ENCODE measurements at regions not wholly inside any gene's neighbourhood (a gene's known extent, or its start where the extent isn't known, plus 50 kb on each side); places are given as distances from the start of the nearest gene placed in this dataset.

DNA sequence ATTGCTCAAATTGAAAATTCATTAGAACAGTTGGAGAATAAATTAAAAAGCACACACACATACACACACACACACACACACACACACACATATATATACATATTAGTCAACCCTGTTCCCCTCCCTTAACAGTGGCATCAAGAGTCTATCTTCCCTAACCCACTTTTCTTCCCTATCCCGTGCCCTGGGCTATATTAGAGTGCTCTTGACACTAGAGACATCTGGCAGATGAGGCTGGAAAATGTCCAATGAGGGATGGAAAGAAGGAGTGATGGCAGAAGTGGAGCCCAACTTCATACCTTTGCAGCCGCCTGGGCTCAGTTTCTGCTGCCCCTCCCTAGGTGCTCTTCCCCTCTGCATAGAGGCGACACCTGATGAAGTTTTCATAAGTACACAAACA is 172.4 kb upstream of the NUDT4 start:
- no peaks in the 10 kb centered on the region for H3K36me3 ChIP-seq (ENCODE audit: insufficient read depth, low read length)
- H3K4me1 ChIP-seq (ENCODE audit: insufficient read depth, low read length) = no peaks in the 10 kb centered on the region
- H3K9me3 ChIP-seq (ENCODE audit: insufficient read depth, low read depth, low read length) = no peaks in the 10 kb centered on the region
- H3K27me3 ChIP-seq (ENCODE audit: insufficient read depth, low read length) = no peaks in the 10 kb centered on the region
- no peak overlapping the region for H3K27ac ChIP-seq (ENCODE audit: low read depth, low read length)
- no peak overlapping the region for H3K4me3 ChIP-seq (ENCODE audit: low read length)
- H3K9ac ChIP-seq (ENCODE audit: low read depth, low read length) = no peak overlapping the region
- WGBS = 87% methylated on average over 3 of the region's 3 CpGs

DNA sequence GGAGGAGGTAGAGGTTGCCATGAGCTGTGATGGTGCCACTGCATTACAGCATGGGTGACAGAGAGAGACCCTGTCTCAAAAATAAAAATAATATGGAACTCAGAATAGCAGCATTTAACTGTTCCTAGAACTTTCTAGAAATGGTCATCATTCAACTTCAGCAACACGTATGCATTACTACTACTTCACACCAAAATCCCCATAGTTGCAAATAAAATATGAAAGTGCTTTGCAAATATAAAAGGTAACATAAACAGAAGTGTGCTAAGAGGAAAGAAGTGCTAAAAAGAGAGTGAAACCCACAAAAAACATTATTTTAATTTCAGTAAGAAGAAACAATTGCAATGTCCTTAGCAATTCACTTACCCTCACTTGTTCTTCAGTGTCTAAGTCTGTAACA is 169.7 kb upstream of the NUDT4 start:
- no peak overlapping the region for H3K27ac ChIP-seq (ENCODE audit: low read depth, low read length)
- WGBS = 100% methylated on average over 1 of the region's 1 CpG
- no peak overlapping the region for H3K9ac ChIP-seq (ENCODE audit: low read depth, low read length)
- no peaks in the 10 kb centered on the region for H3K4me1 ChIP-seq (ENCODE audit: insufficient read depth, low read length)
- no peaks in the 10 kb centered on the region for H3K27me3 ChIP-seq (ENCODE audit: insufficient read depth, low read length)
- no peaks in the 10 kb centered on the region for H3K9me3 ChIP-seq (ENCODE audit: insufficient read depth, low read depth, low read length)
- no peaks in the 10 kb centered on the region for H3K36me3 ChIP-seq (ENCODE audit: insufficient read depth, low read length)
- H3K4me3 ChIP-seq (ENCODE audit: low read length) = no peak overlapping the region

DNA sequence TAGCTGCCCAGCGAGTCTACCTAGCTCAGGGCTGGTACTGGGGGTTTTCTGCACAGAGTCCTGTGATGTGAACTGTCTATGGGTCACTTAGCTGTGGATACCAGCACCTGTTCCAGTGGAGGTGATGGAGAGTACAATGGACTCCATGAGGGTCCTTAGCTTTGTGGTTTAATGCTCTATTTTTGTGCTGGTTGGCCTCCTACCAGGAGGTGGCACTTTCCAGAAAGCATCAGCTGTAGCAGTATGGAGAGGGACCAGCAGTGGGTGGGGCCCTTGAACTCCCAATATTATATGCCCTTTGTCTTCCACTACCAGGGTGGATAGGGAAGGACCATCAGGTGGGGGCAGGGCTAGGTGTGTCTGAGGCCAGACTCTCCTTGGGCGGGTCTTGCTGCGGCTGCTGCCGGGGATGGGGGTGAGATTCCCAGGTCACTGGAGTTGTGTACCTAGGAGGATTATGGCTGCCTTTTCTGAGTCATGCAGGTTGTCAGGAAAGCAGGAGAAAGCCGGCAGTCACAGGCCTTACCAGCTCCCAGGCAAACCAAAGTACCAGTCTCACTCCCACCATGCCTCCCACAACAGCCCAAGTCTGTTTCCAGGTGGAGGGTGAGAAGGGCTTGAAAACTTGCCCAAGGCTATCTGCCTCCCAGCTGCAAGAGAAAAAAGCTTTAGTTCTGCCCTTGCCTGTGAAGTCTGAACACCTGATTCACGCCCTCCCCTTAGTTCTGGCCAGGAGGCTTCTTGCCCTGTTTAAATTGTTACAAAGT is 163.0 kb upstream of the NUDT4 start:
- H3K9ac ChIP-seq (ENCODE audit: low read depth, low read length) = no peak overlapping the region
- no peak overlapping the region for H3K4me3 ChIP-seq (ENCODE audit: low read length)
- no peaks in the 10 kb centered on the region for H3K27me3 ChIP-seq (ENCODE audit: insufficient read depth, low read length)
- no peak overlapping the region for H3K27ac ChIP-seq (ENCODE audit: low read depth, low read length)
- no peaks in the 10 kb centered on the region for H3K9me3 ChIP-seq (ENCODE audit: insufficient read depth, low read depth, low read length)
- H3K4me1 ChIP-seq (ENCODE audit: insufficient read depth, low read length) = peaks cover 1% of the 10 kb centered on the region
- H3K36me3 ChIP-seq (ENCODE audit: insufficient read depth, low read length) = no peaks in the 10 kb centered on the region
- WGBS = 74% methylated on average over 5 of the region's 6 CpGs

DNA sequence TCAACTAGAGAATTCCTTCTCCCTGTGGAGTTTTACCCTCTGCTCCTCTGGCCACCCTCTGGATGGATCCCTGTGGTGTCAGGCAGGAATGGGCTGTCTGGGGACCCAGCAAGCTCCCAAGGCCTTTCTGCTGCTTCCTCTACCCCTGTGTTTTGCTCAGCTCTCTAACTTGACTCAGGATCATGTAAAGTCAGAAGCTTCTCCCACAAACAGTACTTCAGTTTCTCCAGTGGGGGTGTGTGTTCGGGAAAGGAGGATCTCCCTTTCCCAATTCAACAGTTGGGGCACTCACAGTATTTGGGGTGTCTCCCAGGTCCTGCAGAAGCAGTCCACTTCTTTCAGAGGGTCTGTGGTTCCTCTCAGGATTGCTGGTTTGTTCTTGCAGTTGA is 162.4 kb upstream of the NUDT4 start:
- no peak overlapping the region for H3K27ac ChIP-seq (ENCODE audit: low read depth, low read length)
- no peak overlapping the region for H3K4me3 ChIP-seq (ENCODE audit: low read length)
- no peak overlapping the region for H3K9ac ChIP-seq (ENCODE audit: low read depth, low read length)
- peaks cover 5% of the 10 kb centered on the region for H3K4me1 ChIP-seq (ENCODE audit: insufficient read depth, low read length)
- 100% methylated on average over 1 of the region's 1 CpG for WGBS
- H3K36me3 ChIP-seq (ENCODE audit: insufficient read depth, low read length) = no peaks in the 10 kb centered on the region
- H3K9me3 ChIP-seq (ENCODE audit: insufficient read depth, low read depth, low read length) = no peaks in the 10 kb centered on the region
- no peaks in the 10 kb centered on the region for H3K27me3 ChIP-seq (ENCODE audit: insufficient read depth, low read length)

DNA sequence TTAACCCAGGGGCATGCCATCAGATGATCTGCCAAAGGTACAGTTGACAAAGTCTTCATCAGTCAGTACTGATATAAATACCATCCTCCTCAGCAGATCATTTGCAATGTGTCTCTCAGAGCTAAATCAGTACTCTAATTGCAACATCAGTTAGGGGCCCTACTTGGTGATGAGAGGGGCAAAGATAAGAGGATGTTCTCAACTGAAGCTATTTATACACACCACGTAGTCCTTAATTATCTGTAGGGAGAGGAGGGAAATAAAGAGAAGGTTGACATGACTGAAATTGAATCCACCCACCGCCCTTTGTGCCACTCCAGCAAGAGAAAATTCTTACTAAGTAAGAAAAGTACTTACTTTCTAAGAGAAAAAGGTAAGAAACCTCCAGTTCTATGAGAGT is 157.8 kb upstream of the NUDT4 start:
- WGBS = no CpG with 5 or more reads among the region's 2 CpGs
- Histone ChIP-seq H3K9me3 (ENCODE audit: insufficient read depth, low read depth, low read length) (no peaks in the 10 kb centered on the region), H3K4me3 (ENCODE audit: low read length) (no peak overlapping the region), H3K4me1 (ENCODE audit: insufficient read depth, low read length) (peaks cover 11% of the 10 kb centered on the region), H3K27me3 (ENCODE audit: insufficient read depth, low read length) (no peaks in the 10 kb centered on the region), H3K27ac (ENCODE audit: low read depth, low read length) (no peak overlapping the region), H3K36me3 (ENCODE audit: insufficient read depth, low read length) (no peaks in the 10 kb centered on the region), H3K9ac (ENCODE audit: low read depth, low read length) (no peak overlapping the region)

DNA sequence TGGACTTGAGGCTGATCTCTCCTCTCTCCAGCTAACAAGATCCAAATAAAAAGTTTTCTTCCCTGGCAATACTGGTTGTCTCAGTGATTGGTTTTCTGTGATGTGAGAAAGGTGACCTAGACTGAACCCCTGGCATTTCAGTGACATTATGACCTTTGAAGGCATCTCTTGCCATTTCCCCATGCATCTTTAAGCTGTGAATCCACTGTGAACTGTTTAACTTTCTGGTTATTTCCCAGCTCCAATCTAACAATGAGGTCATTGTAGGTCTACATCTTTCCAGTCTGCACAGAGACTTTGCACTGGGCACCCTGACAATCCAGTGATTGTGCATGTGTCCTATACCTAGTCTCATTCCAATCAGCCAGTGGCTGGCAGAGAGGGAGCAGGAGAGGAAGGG is 155.9 kb upstream of the NUDT4 start:
- no peak overlapping the region for H3K27ac ChIP-seq (ENCODE audit: low read depth, low read length)
- no peak overlapping the region for H3K4me3 ChIP-seq (ENCODE audit: low read length)
- H3K36me3 ChIP-seq (ENCODE audit: insufficient read depth, low read length) = no peaks in the 10 kb centered on the region
- no peaks in the 10 kb centered on the region for H3K9me3 ChIP-seq (ENCODE audit: insufficient read depth, low read depth, low read length)
- no peak overlapping the region for H3K9ac ChIP-seq (ENCODE audit: low read depth, low read length)
- H3K4me1 ChIP-seq (ENCODE audit: insufficient read depth, low read length) = peaks cover 11% of the 10 kb centered on the region
- H3K27me3 ChIP-seq (ENCODE audit: insufficient read depth, low read length) = no peaks in the 10 kb centered on the region

DNA sequence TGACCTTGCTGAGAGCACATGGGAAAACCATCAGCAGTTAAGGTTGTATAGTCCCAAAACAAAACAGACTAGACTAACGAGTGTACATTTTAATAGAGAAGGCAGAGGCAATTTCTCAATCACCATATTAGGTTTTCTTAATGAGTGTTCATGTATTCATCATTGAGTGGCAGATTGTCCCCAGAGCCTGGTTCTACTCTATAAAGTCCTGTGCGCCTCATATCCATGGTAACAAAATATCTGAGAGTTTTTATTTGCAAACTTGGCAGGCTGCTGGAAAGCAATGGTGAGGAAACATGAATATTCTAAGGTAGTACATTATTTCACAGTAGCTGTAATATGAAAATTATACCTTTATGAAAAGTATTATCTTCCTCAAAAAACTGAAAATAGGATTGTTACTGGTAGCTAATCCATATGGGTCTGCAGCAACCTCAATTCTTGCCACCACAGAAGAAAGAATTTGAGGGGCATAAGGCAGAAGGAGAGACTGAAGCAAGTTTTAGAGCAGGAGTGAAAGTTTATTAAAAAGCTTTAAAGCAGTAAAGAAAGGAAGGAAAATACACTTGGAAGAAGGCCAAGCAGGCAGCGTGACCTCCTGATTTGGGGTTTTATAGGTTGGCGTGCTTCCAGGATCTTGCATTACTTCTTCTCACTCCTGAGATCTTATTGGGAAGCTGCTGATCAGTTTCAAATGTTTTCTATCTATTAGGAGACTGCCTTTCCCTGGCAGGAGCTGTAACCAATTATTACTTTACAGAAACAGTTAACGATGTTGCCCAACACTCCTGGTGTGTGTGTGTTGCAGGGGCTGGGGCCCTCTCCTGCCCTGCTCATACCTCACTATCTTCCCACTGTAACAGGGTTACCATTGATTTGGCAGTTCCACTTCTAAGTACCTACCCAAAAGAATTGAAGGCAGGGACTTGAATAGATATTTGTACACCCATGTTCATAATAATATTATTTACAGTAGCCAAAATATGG is 154.0 kb upstream of the NUDT4 start:
- H3K27me3 ChIP-seq (ENCODE audit: insufficient read depth, low read length) = no peaks in the 10 kb centered on the region
- no peak overlapping the region for H3K4me3 ChIP-seq (ENCODE audit: low read length)
- peaks cover 9% of the 10 kb centered on the region for H3K9me3 ChIP-seq (ENCODE audit: insufficient read depth, low read depth, low read length)
- 95% methylated on average over 4 of the region's 5 CpGs for WGBS
- H3K4me1 ChIP-seq (ENCODE audit: insufficient read depth, low read length) = peaks cover 11% of the 10 kb centered on the region
- H3K27ac ChIP-seq (ENCODE audit: low read depth, low read length) = no peak overlapping the region
- H3K9ac ChIP-seq (ENCODE audit: low read depth, low read length) = no peak overlapping the region
- no peaks in the 10 kb centered on the region for H3K36me3 ChIP-seq (ENCODE audit: insufficient read depth, low read length)

DNA sequence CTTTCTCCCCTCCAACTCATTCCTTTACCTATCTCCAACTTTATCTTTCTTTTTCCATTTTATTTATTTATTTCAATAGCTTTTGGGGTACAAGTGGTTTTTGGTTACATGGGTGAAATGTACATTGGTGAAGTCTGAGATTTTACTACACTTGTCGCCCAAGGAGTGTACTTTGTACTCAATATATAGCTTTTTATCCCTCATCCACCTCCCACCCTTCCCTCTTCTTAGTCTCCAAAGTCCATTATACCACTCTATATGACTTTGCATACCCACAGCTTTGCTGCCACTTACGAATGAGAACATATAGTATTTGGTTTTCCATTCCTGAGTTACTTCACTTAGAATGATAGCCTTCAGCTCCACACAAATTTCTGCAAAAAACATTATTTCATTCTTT is 152.6 kb upstream of the NUDT4 start:
- H3K4me3 ChIP-seq (ENCODE audit: low read length) = no peak overlapping the region
- no peaks in the 10 kb centered on the region for H3K36me3 ChIP-seq (ENCODE audit: insufficient read depth, low read length)
- peaks cover 7% of the 10 kb centered on the region; the same call in 1 of the 2 replicates for H3K4me1 ChIP-seq (ENCODE audit: insufficient read depth, low read length)
- H3K27ac ChIP-seq (ENCODE audit: low read depth, low read length) = no peak overlapping the region
- peaks cover 9% of the 10 kb centered on the region for H3K9me3 ChIP-seq (ENCODE audit: insufficient read depth, low read depth, low read length)
- H3K9ac ChIP-seq (ENCODE audit: low read depth, low read length) = no peak overlapping the region
- WGBS = 92% methylated on average over 2 of the region's 2 CpGs
- H3K27me3 ChIP-seq (ENCODE audit: insufficient read depth, low read length) = no peaks in the 10 kb centered on the region

DNA sequence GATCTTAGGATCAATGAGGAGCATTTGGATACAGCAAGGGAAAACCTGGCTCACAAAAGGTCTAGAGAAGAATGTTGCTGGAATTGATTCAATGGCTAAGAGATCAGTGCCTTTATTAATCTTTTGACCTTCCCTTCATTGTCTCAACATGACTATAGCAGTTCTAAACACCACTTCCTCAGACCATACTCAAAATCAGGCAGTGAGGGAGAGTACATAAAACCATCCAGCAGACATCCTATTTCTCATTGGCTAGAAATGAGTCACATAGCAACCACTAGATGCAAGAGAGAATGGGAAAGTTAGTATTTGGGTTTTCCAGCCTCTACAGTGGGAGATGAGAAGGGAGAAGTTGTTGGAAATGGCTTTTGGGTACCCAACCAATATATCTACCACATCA is 151.4 kb upstream of the NUDT4 start:
- no peak overlapping the region for H3K9ac ChIP-seq (ENCODE audit: low read depth, low read length)

DNA sequence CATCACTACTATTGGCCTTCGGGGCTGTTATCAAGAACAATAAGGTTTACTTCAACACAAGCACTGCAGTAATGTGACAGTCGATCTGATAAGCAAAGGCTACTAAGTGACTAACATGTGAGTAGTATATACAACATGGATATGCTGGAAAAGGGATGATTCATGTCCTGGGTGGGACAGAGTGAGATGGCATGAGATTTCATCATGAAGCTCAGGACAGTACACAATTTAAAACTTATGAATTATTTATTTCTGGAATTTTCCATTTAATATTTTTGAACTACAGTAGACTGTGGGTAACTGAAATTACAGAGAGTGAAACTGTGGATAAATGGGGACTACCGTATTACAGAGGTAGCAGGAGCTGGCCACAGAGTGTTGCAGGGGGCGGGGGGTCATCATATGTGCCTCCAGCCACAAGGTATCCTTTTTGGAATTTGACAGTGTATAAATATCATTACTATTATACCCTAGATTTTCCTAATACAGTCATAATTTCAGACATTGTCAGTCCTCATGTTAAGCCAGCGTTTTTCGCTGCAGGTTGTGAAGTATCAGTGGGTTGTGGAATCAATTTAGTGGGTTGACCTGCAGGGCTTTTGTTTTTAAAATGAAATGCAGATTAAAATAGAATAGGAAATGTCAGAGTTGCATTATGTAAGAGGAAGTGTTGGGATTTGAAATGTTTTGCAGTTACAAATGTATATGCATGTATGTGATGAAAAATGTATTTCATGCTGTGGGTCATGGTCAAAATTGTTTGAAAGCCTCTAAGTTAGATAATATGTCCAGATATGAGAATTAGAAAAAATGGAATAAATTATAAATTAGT is 148.0 kb upstream of the NUDT4 start:
- H3K4me3 ChIP-seq (ENCODE audit: low read length) = no peak overlapping the region
- H3K4me1 ChIP-seq (ENCODE audit: insufficient read depth, low read length) = no peaks in the 10 kb centered on the region
- no peak overlapping the region for H3K27ac ChIP-seq (ENCODE audit: low read depth, low read length)
- H3K9ac ChIP-seq (ENCODE audit: low read depth, low read length) = no peak overlapping the region
- peaks cover 9% of the 10 kb centered on the region for H3K9me3 ChIP-seq (ENCODE audit: insufficient read depth, low read depth, low read length)
- H3K27me3 ChIP-seq (ENCODE audit: insufficient read depth, low read length) = no peaks in the 10 kb centered on the region
- H3K36me3 ChIP-seq (ENCODE audit: insufficient read depth, low read length) = no peaks in the 10 kb centered on the region
- 72% methylated on average over 6 of the region's 6 CpGs for WGBS

More for the DNA sequence above, 151.4 kb upstream of the NUDT4 start:
- no peak overlapping the region for H3K27ac ChIP-seq (ENCODE audit: low read depth, low read length)
- no peaks in the 10 kb centered on the region for H3K4me1 ChIP-seq (ENCODE audit: insufficient read depth, low read length)
- H3K27me3 ChIP-seq (ENCODE audit: insufficient read depth, low read length) = no peaks in the 10 kb centered on the region
- peaks cover 9% of the 10 kb centered on the region for H3K9me3 ChIP-seq (ENCODE audit: insufficient read depth, low read depth, low read length)
- no peak overlapping the region for H3K4me3 ChIP-seq (ENCODE audit: low read length)
- no peaks in the 10 kb centered on the region for H3K36me3 ChIP-seq (ENCODE audit: insufficient read depth, low read length)

DNA sequence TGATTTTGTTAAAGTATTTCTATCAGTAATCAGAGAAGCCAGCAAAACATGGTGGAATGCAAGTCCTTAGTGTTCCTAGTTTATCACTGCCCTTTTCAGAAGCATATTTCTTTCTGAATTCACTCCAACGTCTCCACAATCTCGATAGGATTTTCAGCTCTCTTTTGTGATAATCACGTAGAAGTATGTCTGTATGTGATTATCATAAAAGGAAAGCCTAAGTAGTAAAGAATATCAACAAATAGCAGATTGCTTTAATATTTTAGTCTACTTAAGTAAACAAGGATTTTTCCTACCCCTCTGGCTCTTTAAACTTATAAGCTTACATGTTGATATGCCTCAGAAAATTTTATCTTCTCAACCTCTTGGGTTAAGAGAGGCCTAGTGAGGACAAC is 147.4 kb upstream of the NUDT4 start:
- Histone ChIP-seq H3K4me3 (ENCODE audit: low read length) (no peak overlapping the region), H3K9me3 (ENCODE audit: insufficient read depth, low read depth, low read length) (peaks cover 9% of the 10 kb centered on the region), H3K27me3 (ENCODE audit: insufficient read depth, low read length) (no peaks in the 10 kb centered on the region), H3K27ac (ENCODE audit: low read depth, low read length) (no peak overlapping the region), H3K9ac (ENCODE audit: low read depth, low read length) (no peak overlapping the region), H3K4me1 (ENCODE audit: insufficient read depth, low read length) (no peaks in the 10 kb centered on the region), H3K36me3 (ENCODE audit: insufficient read depth, low read length) (no peaks in the 10 kb centered on the region)
- WGBS = 86% methylated on average over 1 of the region's 3 CpGs

Data from HUES64 (cell line).